ENCODE measurements at regions not wholly inside any gene's neighbourhood (a gene's known extent, or its start where the extent isn't known, plus 50 kb on each side); places are given as distances from the start of the nearest gene placed in this dataset.

DNA sequence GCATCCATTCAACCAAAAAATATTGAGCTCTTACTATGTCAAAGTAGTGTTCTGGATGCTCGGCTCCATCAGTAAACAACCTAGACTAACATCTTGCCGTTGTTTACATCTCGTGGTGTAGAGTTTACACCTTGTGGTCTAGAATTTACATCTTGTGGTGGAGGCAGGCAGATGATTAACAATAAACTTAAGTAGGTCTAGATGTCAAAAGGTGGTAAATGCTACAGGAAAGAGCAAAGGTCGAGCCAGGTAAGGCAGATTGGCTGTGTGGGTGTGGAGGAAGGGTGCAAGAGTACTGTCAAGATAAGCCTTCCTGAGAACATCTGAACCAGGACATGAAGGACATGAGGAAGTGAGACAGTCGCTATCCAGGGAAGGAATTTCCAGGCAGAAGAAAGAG lies 88.4 kb upstream of the ESR1 start:
- TF ChIP-seq, protein P1, sequence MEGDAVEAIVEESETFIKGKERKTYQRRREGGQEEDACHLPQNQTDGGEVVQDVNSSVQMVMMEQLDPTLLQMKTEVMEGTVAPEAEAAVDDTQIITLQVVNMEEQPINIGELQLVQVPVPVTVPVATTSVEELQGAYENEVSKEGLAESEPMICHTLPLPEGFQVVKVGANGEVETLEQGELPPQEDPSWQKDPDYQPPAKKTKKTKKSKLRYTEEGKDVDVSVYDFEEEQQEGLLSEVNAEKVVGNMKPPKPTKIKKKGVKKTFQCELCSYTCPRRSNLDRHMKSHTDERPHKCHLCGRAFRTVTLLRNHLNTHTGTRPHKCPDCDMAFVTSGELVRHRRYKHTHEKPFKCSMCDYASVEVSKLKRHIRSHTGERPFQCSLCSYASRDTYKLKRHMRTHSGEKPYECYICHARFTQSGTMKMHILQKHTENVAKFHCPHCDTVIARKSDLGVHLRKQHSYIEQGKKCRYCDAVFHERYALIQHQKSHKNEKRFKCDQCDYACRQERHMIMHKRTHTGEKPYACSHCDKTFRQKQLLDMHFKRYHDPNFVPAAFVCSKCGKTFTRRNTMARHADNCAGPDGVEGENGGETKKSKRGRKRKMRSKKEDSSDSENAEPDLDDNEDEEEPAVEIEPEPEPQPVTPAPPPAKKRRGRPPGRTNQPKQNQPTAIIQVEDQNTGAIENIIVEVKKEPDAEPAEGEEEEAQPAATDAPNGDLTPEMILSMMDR (conservative IDR thresholded peaks at IDR 0.05; ENCODE audit: low read length): no peak
- no peak for TF ChIP-seq EZH2phosphoT487 (IDR thresholded peaks at IDR 0.05; ENCODE audit: borderline replicate concordance, low read depth, low read length)

All from OCI-LY7 (cell line).